ENCODE measurements at regions not wholly inside any gene's neighbourhood (a gene's known extent, or its start where the extent isn't known, plus 50 kb on each side); places are given as distances from the start of the nearest gene placed in this dataset.
A peak's percentile ranks its signal among the peaks of the same experiment; 100 is the strongest.

- DNase-seq, result no peak
Measured at GRCh38 chr3:72223628-72224027, 438.7 kb upstream of the PROK2 start.

GRCh38 chr3:72223116-72223515 is 438.2 kb upstream of the PROK2 start:
- no peak for DNase-seq

GRCh38 chr3:72222410-72222809 is 437.5 kb upstream of the PROK2 start:
- no peak for DNase-seq

GRCh38 chr3:72220946-72221345 is 436.0 kb upstream of the PROK2 start:
- no peak for DNase-seq

GRCh38 chr3:72219752-72220151 is 434.8 kb upstream of the PROK2 start:
- no peak for DNase-seq

- no peak for DNase-seq
Measured at GRCh38 chr3:72217570-72217969, 432.6 kb upstream of the PROK2 start.

GRCh38 chr3:72214066-72214951 is 429.4 kb upstream of the PROK2 start:
- peak; percentile 1 for DNase-seq

GRCh38 chr3:72213296-72214065 is 428.5 kb upstream of the PROK2 start:
- peak; percentile 52 for DNase-seq

GRCh38 chr3:72212396-72212795 is 427.4 kb upstream of the PROK2 start:
- DNase-seq, result no peak

GRCh38 chr3:72210261-72210660 is 425.3 kb upstream of the PROK2 start:
- no peak for DNase-seq

- no peak for DNase-seq
Measured at GRCh38 chr3:72205297-72205826, 420.4 kb upstream of the PROK2 start.

GRCh38 chr3:72204452-72204851 is 419.5 kb upstream of the PROK2 start:
- no peak for DNase-seq

GRCh38 chr3:72203613-72204349 is 418.8 kb upstream of the PROK2 start:
- DNase-seq, result no peak

- DNase-seq, result no peak
Measured at GRCh38 chr3:72203105-72203504, 418.2 kb upstream of the PROK2 start.

- DNase-seq, result no peak
Measured at GRCh38 chr3:72200332-72200731, 415.4 kb upstream of the PROK2 start.

- no peak for DNase-seq
Measured at GRCh38 chr3:72199530-72199929, 414.6 kb upstream of the PROK2 start.

GRCh38 chr3:72196377-72196929 is 411.5 kb upstream of the PROK2 start:
- no peak for DNase-seq

- no peak for DNase-seq
Measured at GRCh38 chr3:72195895-72196294, 410.9 kb upstream of the PROK2 start.

GRCh38 chr3:72194458-72194857 is 409.5 kb upstream of the PROK2 start:
- DNase-seq, result no peak

GRCh38 chr3:72193771-72194430 is 409.0 kb upstream of the PROK2 start:
- DNase-seq, result no peak

GRCh38 chr3:72192572-72192971 is 407.6 kb upstream of the PROK2 start:
- DNase-seq, result no peak

All from dermis blood vessel endothelial cell (primary cell).